Bronchial epithelial cell (primary cell): ENCODE measurements at regions not wholly inside any gene's neighbourhood (a gene's known extent, or its start where the extent isn't known, plus 50 kb on each side); places are given as distances from the start of the nearest gene placed in this dataset.
A peak's percentile ranks its signal among the peaks of the same experiment; 100 is the strongest.

ENCODE experiments used
- DNase-seq: peaks from one replicate; pipeline ENCODE4 v3.0.0-alpha.2; 2010; ENCODE audit warnings: low read depth
- FAIRE-seq: peaks from 2 replicates; lab custom pipeline; 2011; peaks lifted over from hg19 to GRCh38; lab: Jason Lieb, UNC
- H3K27me3 ChIP-seq: 2 replicates; pipeline ENCODE4 v1.5.1; 2011; ENCODE audit warnings: low read length; ENCODE audit not compliant: control insufficient read depth, insufficient read depth
- H3K36me3 ChIP-seq: 2 replicates; pipeline ENCODE4 v1.5.1; 2011; ENCODE audit warnings: low read length; ENCODE audit not compliant: control insufficient read depth, insufficient read depth
- H3K4me3 ChIP-seq: 2 replicates; pipeline ENCODE4 v1.5.1; 2011; ENCODE audit warnings: mild to moderate bottlenecking, low read depth, low read length, control low read depth
- CTCF ChIP-seq: IDR thresholded peaks from 2 replicates; pipeline ENCODE4 v1.5.1; 2011; ENCODE audit warnings: mild to moderate bottlenecking, moderate library complexity, low read length, control low read depth, inconsistent platforms; ENCODE audit not compliant: insufficient read depth, severe bottlenecking

DNA sequence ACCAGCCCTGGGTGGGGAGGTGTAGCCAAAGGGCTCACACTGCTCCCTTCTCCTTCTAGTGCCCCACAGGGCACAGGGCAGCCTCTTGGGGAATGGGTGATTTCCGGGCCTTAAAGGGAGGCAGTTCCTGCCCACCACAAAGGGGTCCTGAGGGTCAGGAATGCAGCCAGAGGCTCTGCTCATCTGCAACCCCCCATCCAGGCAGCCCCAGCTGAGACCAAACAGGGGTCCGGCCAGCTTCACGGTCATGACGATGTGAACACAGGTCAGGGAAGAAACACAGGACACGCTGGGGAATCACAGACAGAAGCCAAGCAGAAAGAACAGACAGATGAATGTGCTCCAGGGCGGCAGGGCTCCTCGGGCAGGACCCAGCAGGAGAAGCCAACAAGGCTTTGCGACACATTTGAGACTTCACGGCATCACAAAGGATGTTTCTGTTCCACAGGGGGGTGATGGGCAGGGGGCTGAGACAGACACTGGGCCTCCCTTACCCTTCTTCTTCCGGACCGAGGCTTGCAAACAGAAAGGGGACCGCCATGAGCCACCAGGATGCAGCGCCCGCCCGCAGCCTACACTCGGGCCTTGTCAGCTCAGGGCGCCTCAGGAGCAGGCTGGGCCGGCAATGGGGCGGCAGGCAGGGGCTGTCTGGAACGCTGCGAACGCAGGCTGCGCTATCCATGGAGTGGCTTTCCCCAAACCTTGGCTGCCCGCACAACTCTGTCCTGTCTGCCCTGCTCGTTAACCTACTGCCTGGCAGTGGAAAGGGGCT is 101.9 kb downstream of the CTTN start:
- no peak for TF ChIP-seq CTCF
- H3K4me3 ChIP-seq, result no peak overlapping the region
- H3K27me3 ChIP-seq, result no peaks in the 10 kb centered on the region
- FAIRE-seq (no peak), DNase-seq (no peak)
- H3K36me3 ChIP-seq, result no peaks in the 10 kb centered on the region

DNA sequence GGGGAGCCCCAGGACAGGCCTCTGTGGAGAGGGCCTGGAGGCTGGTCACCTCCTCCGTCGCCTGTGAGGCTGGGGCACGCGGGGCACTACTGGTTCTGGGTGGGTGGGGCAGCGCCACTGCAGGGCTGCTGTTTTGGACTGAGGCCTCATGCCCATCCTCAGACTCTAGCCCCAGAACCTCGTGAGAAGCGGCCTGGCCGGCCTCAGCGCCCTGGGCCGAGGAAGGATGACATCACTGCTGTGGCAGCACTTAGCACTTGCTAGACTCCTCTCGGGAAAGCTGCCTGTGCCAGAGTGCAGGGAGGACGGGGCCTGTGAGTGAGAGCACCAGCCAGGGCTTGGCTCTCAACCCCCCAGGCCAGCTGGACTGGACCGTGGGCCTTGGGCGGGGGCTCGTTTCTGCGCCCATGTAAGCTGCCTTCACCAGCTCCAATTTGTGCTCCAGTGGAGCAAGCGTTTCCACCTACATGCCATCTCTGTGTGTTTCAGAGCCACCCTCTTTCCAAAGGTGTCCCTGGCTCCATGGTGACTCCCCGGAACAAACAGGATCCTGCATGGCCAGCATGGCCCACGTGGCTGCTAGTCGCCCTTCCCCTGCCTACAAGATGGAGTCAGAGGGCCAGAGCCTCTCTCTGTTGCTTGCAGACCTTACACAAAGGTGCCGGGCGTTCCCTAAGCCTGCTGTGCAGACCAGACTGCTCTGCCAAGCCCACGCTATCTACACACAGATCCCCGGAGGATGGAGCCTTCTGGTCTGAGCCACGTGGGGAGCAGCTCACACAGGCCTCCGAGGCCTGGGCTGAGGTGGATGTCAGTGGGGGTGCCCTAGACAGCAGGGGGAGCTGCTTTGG is 102.9 kb downstream of the CTTN start:
- H3K4me3 ChIP-seq, result no peak overlapping the region
- no peak for TF ChIP-seq CTCF
- H3K27me3 ChIP-seq, result no peaks in the 10 kb centered on the region
- no peaks in the 10 kb centered on the region for H3K36me3 ChIP-seq
- DNase-seq (no peak), FAIRE-seq (peak; percentile 40)

- Histone ChIP-seq H3K4me3 (no peak overlapping the region), H3K36me3 (no peaks in the 10 kb centered on the region), H3K27me3 (no peaks in the 10 kb centered on the region)
- no peak for TF ChIP-seq CTCF
- FAIRE-seq (no peak), DNase-seq (no peak)
Observed at GRCh38 chr11:70501933-70502540, 103.7 kb downstream of the CTTN start.

GRCh38 chr11:70502677-70503467 is 104.5 kb downstream of the CTTN start:
- peak; percentile 47 for FAIRE-seq

More at GRCh38 chr11:70502677-70503467, 104.5 kb downstream of the CTTN start:
- Histone ChIP-seq H3K27me3 (no peaks in the 10 kb centered on the region), H3K4me3 (no peak overlapping the region), H3K36me3 (no peaks in the 10 kb centered on the region)
- TF ChIP-seq CTCF, result no peak
- no peak for DNase-seq
